ENCODE measurements at regions not wholly inside any gene's neighbourhood (a gene's known extent, or its start where the extent isn't known, plus 50 kb on each side); places are given as distances from the start of the nearest gene placed in this dataset.

- TF ChIP-seq CTCF (conservative IDR thresholded peaks at IDR 0.05; ENCODE audit: low read depth, low read length): no peak
- no peak for TF ChIP-seq POLR2A (IDR thresholded peaks at IDR 0.05; ENCODE audit: low read depth, low read length)
- no peak for TF ChIP-seq MAFK (IDR thresholded peaks at IDR 0.05; ENCODE audit: low read depth, low read length)
- TF ChIP-seq ELK1 (IDR thresholded peaks at IDR 0.05; ENCODE audit: borderline replicate concordance, low read depth, low read length): no peak
- no peak for TF ChIP-seq NFE2L2 (IDR thresholded peaks at IDR 0.05; ENCODE audit: low read depth, low read length)
- no peak for TF ChIP-seq SMC3 (IDR thresholded peaks at IDR 0.05; ENCODE audit: low read depth, low read length)
- no peak for TF ChIP-seq RFX5 (IDR thresholded peaks at IDR 0.05; ENCODE audit: low read depth, low read length)
- no peak for TF ChIP-seq MAZ (IDR thresholded peaks at IDR 0.05; ENCODE audit: borderline replicate concordance, low read depth, low read length)
- TF ChIP-seq USF2 (IDR thresholded peaks at IDR 0.05; ENCODE audit: low read depth, low read length): no peak
- no peak for TF ChIP-seq CEBPB (IDR thresholded peaks at IDR 0.05; ENCODE audit: low read depth, low read length)
- no peak for TF ChIP-seq BHLHE40 (IDR thresholded peaks at IDR 0.05; ENCODE audit: low read depth, low read length)
Observed at GRCh38 chr12:107859367-107859766, 84.9 kb downstream of the ASCL4 start.

Data from IMR-90 (cell line).